ENCODE measurements at regions not wholly inside any gene's neighbourhood (a gene's known extent, or its start where the extent isn't known, plus 50 kb on each side); places are given as distances from the start of the nearest gene placed in this dataset.

DNA sequence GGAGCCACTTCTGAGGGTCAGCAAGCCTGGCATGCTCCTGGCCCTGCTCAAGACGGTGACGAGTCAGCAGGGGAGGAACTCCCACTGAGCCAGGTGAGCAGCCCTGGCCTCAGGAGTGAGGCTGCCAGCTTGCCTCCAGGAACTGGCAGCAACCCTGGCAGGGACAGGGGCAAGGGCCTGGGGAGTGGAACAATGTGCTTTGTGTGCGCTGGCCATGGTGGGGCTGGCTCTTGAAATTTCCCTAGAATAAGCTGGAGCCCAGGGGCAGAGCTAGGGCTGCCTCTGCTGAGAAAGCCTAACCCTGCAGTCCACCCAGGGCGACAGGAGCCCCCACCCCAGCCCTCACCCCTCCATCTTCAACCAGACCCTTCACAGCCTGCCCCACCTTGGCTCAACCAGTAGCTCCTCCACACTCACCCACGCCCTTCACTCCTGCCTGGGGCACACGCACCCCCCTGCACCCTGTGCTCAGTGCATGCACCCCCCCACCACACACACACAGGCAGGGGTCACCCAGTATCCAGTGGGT lies 88.0 kb downstream of the MRPL14 start:
- Histone ChIP-seq H3K9me1 (replicated peaks; ENCODE audit: control insufficient read depth, extremely low read depth, insufficient read depth, low read length) (no peaks in the 10 kb centered on the region), H3K4me1 (ENCODE audit: control insufficient read depth, extremely low read depth, insufficient read depth, low read length) (peaks cover 40% of the 10 kb centered on the region), H3K27ac (ENCODE audit: insufficient read depth, low read depth, low read length) (no peak overlapping the region), H4K20me1 (replicated peaks; ENCODE audit: control insufficient read depth, extremely low read depth, insufficient read depth, low read length) (no peaks in the 10 kb centered on the region), H3K79me2 (ENCODE audit: control insufficient read depth, insufficient read depth, low read length) (no peaks in the 10 kb centered on the region), H3K4me3 (replicated peaks in 1 of 3; ENCODE audit: insufficient read depth in 1 of 3, low read depth in 1 of 3, low read length in 3 of 3) (no peak overlapping the region), H3K4me2 (ENCODE audit: insufficient read depth, low read length) (no peak overlapping the region), H3K27me3 (ENCODE audit: control insufficient read depth in 2 of 2, insufficient read depth in 2 of 2, low read length in 2 of 2) (no peaks in the 10 kb centered on the region), H2AFZ (ENCODE audit: low read depth, low read length) (no peak overlapping the region), H3K36me3 (ENCODE audit: control insufficient read depth in 2 of 2, extremely low read depth in 1 of 2, insufficient read depth in 2 of 2, low read length in 2 of 2) (no peaks in the 10 kb centered on the region), H3K9ac (replicated peaks; ENCODE audit: extremely low read depth, insufficient read depth, low read length) (no peak overlapping the region), H3K9me3 (replicated peaks; ENCODE audit: control insufficient read depth, insufficient read depth, low read length) (no peaks in the 10 kb centered on the region)
- DNase-seq (ENCODE audit: low read depth, low spot score) (no peak), FAIRE-seq (no peak)
- CTCF ChIA-PET: interaction anchor here (1.1 to 2.0 kb wide), 2 partner anchors 28 to 269 kb away, joined by 3 to 7 read pairs; partner anchors contain the start of gene VEGFA
- TF ChIP-seq MAX (IDR thresholded peaks at IDR 0.05; ENCODE audit: insufficient read depth, insufficient read length) (no peak), FOS (IDR thresholded peaks at IDR 0.05; ENCODE audit: borderline replicate concordance, insufficient read depth, low read length) (no peak), POLR2AphosphoS5 (IDR thresholded peaks at IDR 0.05; ENCODE audit: insufficient read depth, low read depth, low read length) (no peak), MYC (IDR thresholded peaks at IDR 0.05; ENCODE audit: low read depth, low read length) (no peak), JUN (IDR thresholded peaks at IDR 0.05; ENCODE audit: borderline replicate concordance, insufficient read depth, insufficient read length, low read depth) (no peak), EZH2 (IDR thresholded peaks at IDR 0.05; ENCODE audit: borderline replicate concordance, low read depth, low read length, severe bottlenecking) (no peak), GATA2 (IDR thresholded peaks at IDR 0.05; ENCODE audit: insufficient read depth, insufficient read length, low read depth, low read length) (no peak), POLR2A (IDR thresholded peaks at IDR 0.05; ENCODE audit: low read depth, low read length) (no peak)
- TF ChIP-seq, protein P1, sequence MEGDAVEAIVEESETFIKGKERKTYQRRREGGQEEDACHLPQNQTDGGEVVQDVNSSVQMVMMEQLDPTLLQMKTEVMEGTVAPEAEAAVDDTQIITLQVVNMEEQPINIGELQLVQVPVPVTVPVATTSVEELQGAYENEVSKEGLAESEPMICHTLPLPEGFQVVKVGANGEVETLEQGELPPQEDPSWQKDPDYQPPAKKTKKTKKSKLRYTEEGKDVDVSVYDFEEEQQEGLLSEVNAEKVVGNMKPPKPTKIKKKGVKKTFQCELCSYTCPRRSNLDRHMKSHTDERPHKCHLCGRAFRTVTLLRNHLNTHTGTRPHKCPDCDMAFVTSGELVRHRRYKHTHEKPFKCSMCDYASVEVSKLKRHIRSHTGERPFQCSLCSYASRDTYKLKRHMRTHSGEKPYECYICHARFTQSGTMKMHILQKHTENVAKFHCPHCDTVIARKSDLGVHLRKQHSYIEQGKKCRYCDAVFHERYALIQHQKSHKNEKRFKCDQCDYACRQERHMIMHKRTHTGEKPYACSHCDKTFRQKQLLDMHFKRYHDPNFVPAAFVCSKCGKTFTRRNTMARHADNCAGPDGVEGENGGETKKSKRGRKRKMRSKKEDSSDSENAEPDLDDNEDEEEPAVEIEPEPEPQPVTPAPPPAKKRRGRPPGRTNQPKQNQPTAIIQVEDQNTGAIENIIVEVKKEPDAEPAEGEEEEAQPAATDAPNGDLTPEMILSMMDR (IDR thresholded peaks at IDR 0.05; ENCODE audit: extremely low read depth in 1 of 2, insufficient read depth in 1 of 2, low read depth in 1 of 2, low read length in 2 of 2): no peak
- dilution Hi-C loops (cut with MboI; ENCODE audit: extremely low pct_ligation_motif_present, low sequenced_read_pairs) (no loop called here), intact Hi-C loops (cut with micrococcal nuclease) (no loop called here)
- BruUV-seq (replicated peaks): no TSS peak
- POLR2A ChIA-PET: no interaction called here

All from endothelial cell of umbilical vein (primary cell).